H9 (cell line): ENCODE measurements at regions not wholly inside any gene's neighbourhood (a gene's known extent, or its start where the extent isn't known, plus 50 kb on each side); places are given as distances from the start of the nearest gene placed in this dataset.

Source experiments
- DNase-seq: peaks from one replicate; pipeline ENCODE4 v3.0.0-alpha.2; 2017
- H2AFZ ChIP-seq: one replicate; pipeline ENCODE4 v1.6.1; 2013; ENCODE audit warnings: mild to moderate bottlenecking, low read length, control low read depth, moderate library complexity
- H2AK5ac ChIP-seq: 2 replicates; pipeline ENCODE4 v1.6.1; 2013; ENCODE audit warnings: low read length, control low read depth, mixed read lengths; ENCODE audit not compliant: insufficient read length
- H2BK120ac ChIP-seq: one replicate; pipeline ENCODE4 v1.6.1; 2013; ENCODE audit warnings: low read depth, mild to moderate bottlenecking, low read length, control low read depth, inconsistent platforms; ENCODE audit not compliant: poor library complexity, severe bottlenecking
- H2BK12ac ChIP-seq: 2 replicates; pipeline ENCODE4 v1.6.1; 2013; ENCODE audit warnings: low read length, control low read depth, mixed read lengths, low read depth; ENCODE audit not compliant: insufficient read length
- H2BK15ac ChIP-seq: 2 replicates; pipeline ENCODE4 v1.6.1; 2013; ENCODE audit warnings: low read depth, low read length, control low read depth
- H2BK20ac ChIP-seq: one replicate; pipeline ENCODE4 v1.6.1; 2013; ENCODE audit warnings: low read depth, mild to moderate bottlenecking, low read length, control low read depth, inconsistent platforms; ENCODE audit not compliant: poor library complexity, severe bottlenecking
- H2BK5ac ChIP-seq: 2 replicates; pipeline ENCODE4 v1.6.1; 2013; ENCODE audit warnings: low read length, control low read depth, mixed read lengths; ENCODE audit not compliant: insufficient read length
- H3K14ac ChIP-seq: 2 replicates; pipeline ENCODE4 v1.6.1; 2013; ENCODE audit warnings: low read length, control low read depth; ENCODE audit not compliant: insufficient read depth
- H3K18ac ChIP-seq: 2 replicates; pipeline ENCODE4 v1.6.1; 2013; ENCODE audit warnings: low read depth, mild to moderate bottlenecking, mixed read lengths, low read length, control low read depth; ENCODE audit not compliant: insufficient read length
- H3K23ac ChIP-seq: 2 replicates; pipeline ENCODE4 v1.6.1; 2013; ENCODE audit warnings: low read length, control low read depth, mixed read lengths, low read depth; ENCODE audit not compliant: insufficient read length
- H3K23me2 ChIP-seq: 2 replicates; pipeline ENCODE4 v1.6.1; 2013; ENCODE audit warnings: low read depth, mild to moderate bottlenecking, mixed read lengths, low read length, control low read depth; ENCODE audit not compliant: insufficient read length, poor library complexity, severe bottlenecking
- H3K27ac ChIP-seq: 2 replicates; pipeline ENCODE4 v1.5.1; 2013; ENCODE audit warnings: low read length, control low read depth, mixed read lengths, low read depth; ENCODE audit not compliant: insufficient read length
- H3K27me3 ChIP-seq: 2 replicates; pipeline ENCODE4 v1.6.1; 2013; ENCODE audit warnings: low read length, control low read depth, inconsistent platforms; ENCODE audit not compliant: insufficient read depth
- H3K4ac ChIP-seq: 2 replicates; pipeline ENCODE4 v1.6.1; 2013; ENCODE audit warnings: low read depth, mild to moderate bottlenecking, control low read depth, inconsistent platforms, low read length, moderate library complexity
- H3K4me1 ChIP-seq: 2 replicates; pipeline ENCODE4 v1.6.1; 2013; ENCODE audit warnings: low read length, control low read depth, inconsistent platforms; ENCODE audit not compliant: insufficient read depth
- H3K4me2 ChIP-seq: 2 replicates; pipeline ENCODE4 v1.6.1; 2013; ENCODE audit warnings: low read length, control low read depth, mixed read lengths; ENCODE audit not compliant: insufficient read length, insufficient read depth
- H3K56ac ChIP-seq: 2 replicates; pipeline ENCODE4 v1.6.1; 2013; ENCODE audit warnings: low read depth, mild to moderate bottlenecking, mixed read lengths, low read length, control low read depth; ENCODE audit not compliant: insufficient read length
- H3K79me1 ChIP-seq: 2 replicates; pipeline ENCODE4 v1.6.1; 2013; ENCODE audit warnings: low read depth, mild to moderate bottlenecking, moderate library complexity, low read length, control low read depth, inconsistent platforms; ENCODE audit not compliant: insufficient read depth, poor library complexity, severe bottlenecking
- H3K79me2 ChIP-seq: 2 replicates; pipeline ENCODE4 v1.6.1; 2013; ENCODE audit warnings: low read length, control low read depth, inconsistent platforms; ENCODE audit not compliant: insufficient read depth
- H3K9ac ChIP-seq: 2 replicates; pipeline ENCODE4 v1.6.1; 2013; ENCODE audit warnings: low read length, control low read depth, mixed read lengths; ENCODE audit not compliant: insufficient read length; ENCODE audit errors: extremely low read depth
- H3K9me3 ChIP-seq: one replicate; pipeline ENCODE4 v1.6.1; 2013; ENCODE audit warnings: low read depth, low read length, inconsistent platforms; ENCODE audit not compliant: control insufficient read depth
- H3T11ph ChIP-seq: one replicate; pipeline ENCODE4 v1.6.1; 2013; ENCODE audit warnings: mild to moderate bottlenecking, low read length, control low read depth, inconsistent platforms
- H4K20me1 ChIP-seq: one replicate; pipeline ENCODE4 v1.6.1; 2013; ENCODE audit not compliant: control insufficient read depth, insufficient read length, insufficient read depth
- H4K5ac ChIP-seq: 2 replicates; pipeline ENCODE4 v1.6.1; 2013; ENCODE audit warnings: low read depth, mild to moderate bottlenecking, mixed read lengths, low read length, control low read depth; ENCODE audit not compliant: insufficient read length
- H4K8ac ChIP-seq: replicated peaks from 2 replicates; pipeline ENCODE4 v1.6.1; 2013; ENCODE audit warnings: low read length, control low read depth, mixed read lengths, low read depth; ENCODE audit not compliant: insufficient read length
- H4K91ac ChIP-seq: 2 replicates; pipeline ENCODE4 v1.6.1; 2013; ENCODE audit warnings: low read depth, mild to moderate bottlenecking, moderate library complexity, mixed read lengths, low read length, control low read depth; ENCODE audit not compliant: insufficient read length
- H3K27ac Mint-ChIP-seq, 3 experiments: 2 replicates in 2 of 3; 3 replicates in 1 of 3; pipeline ENCODE4 v1.8.0; 2020 to 2021; ENCODE audit warnings: mixed read lengths in 3 of 3, mild to moderate bottlenecking in 1 of 3, moderate library complexity in 1 of 3
- H3K27me3 Mint-ChIP-seq: 2 replicates; pipeline ENCODE4 v1.8.0; 2021; ENCODE audit warnings: low read depth, mild to moderate bottlenecking, moderate library complexity, mixed read lengths
- H3K36me3 Mint-ChIP-seq, 3 experiments: 2 replicates in 2 of 3; 3 replicates in 1 of 3; pipeline ENCODE4 v1.8.0; 2020 to 2021; ENCODE audit warnings: low read depth in 3 of 3, mixed read lengths in 3 of 3; ENCODE audit not compliant: insufficient read depth in 1 of 3
- H3K4me1 Mint-ChIP-seq, 2 experiments: 2 replicates each; pipeline ENCODE4 v1.8.0; 2020; ENCODE audit warnings: mixed read lengths in 2 of 2
- H3K4me3 Mint-ChIP-seq, 2 experiments: 2 replicates in 1 of 2; 3 replicates in 1 of 2; pipeline ENCODE4 v1.8.0; 2020 to 2021; ENCODE audit warnings: mild to moderate bottlenecking in 2 of 2, mixed read lengths in 2 of 2, moderate library complexity in 1 of 2
- H3K9me3 Mint-ChIP-seq, 2 experiments: 2 replicates in 1 of 2; 3 replicates in 1 of 2; pipeline ENCODE4 v1.8.0; 2020; ENCODE audit warnings: mild to moderate bottlenecking in 2 of 2, mixed read lengths in 2 of 2, moderate library complexity in 1 of 2
- WGBS: extraction: QIAGEN DNeasy Blood & Tissue Kit; methylation state at CpG from one replicate; pipeline ENCODE4 v1.1.7; 2013; ENCODE audit warnings: missing lambda C conversion rate, low lambda C conversion rate, mixed read lengths; ENCODE audit not compliant: insufficient read length; ENCODE audit errors: extremely low coverage; 5-methylcytosine and 5-hydroxymethylcytosine counted together
- TF ChIP-seq, protein P1 (sequence below): fragments of 200-600 bp; sonication (generic); conservative IDR thresholded peaks from 3 replicates; pipeline ENCODE4 v1.8.0; 2021; ENCODE audit warnings: antibody characterized with exemption, mild to moderate bottlenecking

- Histone ChIP-seq H3K27ac (no peak overlapping the region), H3K79me1 (no peaks in the 10 kb centered on the region), H3T11ph (no peak overlapping the region), H4K91ac (no peak overlapping the region), H2AK5ac (no peak overlapping the region), H4K5ac (no peak overlapping the region), H4K8ac (no peak overlapping the region), H2AFZ (no peak overlapping the region), H2BK5ac (no peak overlapping the region), H3K23ac (no peak overlapping the region), H4K20me1 (no peaks in the 10 kb centered on the region), H2BK120ac (no peak overlapping the region), H2BK20ac (no peak overlapping the region), H2BK15ac (no peak overlapping the region), H3K9ac (no peak overlapping the region), H3K79me2 (no peaks in the 10 kb centered on the region), H3K9me3 (no peaks in the 10 kb centered on the region), H3K27me3 (no peaks in the 10 kb centered on the region), H3K4ac (no peak overlapping the region), H3K4me1 (no peaks in the 10 kb centered on the region), H2BK12ac (no peak overlapping the region), H3K4me2 (no peak overlapping the region), H3K23me2 (no peaks in the 10 kb centered on the region), H3K14ac (no peak overlapping the region), H3K18ac (no peak overlapping the region), H3K56ac (no peak overlapping the region)
- Mint-ChIP-seq H3K9me3 (no peaks in the 10 kb centered on the region; a peak in 1 of 5 replicates), H3K4me3 (no peak overlapping the region), H3K27ac (no peak overlapping the region), H3K36me3 (no peaks in the 10 kb centered on the region), H3K4me1 (peaks cover 6 to 9% of the 10 kb centered on the region in 2 experiments; a peak in 3 of 4 replicates), H3K27me3 (peaks cover 14% of the 10 kb centered on the region)
- WGBS: no CpG with 5 or more reads among the region's 6 CpGs
- DNase-seq: peak; percentile 9
- TF ChIP-seq, protein P1, sequence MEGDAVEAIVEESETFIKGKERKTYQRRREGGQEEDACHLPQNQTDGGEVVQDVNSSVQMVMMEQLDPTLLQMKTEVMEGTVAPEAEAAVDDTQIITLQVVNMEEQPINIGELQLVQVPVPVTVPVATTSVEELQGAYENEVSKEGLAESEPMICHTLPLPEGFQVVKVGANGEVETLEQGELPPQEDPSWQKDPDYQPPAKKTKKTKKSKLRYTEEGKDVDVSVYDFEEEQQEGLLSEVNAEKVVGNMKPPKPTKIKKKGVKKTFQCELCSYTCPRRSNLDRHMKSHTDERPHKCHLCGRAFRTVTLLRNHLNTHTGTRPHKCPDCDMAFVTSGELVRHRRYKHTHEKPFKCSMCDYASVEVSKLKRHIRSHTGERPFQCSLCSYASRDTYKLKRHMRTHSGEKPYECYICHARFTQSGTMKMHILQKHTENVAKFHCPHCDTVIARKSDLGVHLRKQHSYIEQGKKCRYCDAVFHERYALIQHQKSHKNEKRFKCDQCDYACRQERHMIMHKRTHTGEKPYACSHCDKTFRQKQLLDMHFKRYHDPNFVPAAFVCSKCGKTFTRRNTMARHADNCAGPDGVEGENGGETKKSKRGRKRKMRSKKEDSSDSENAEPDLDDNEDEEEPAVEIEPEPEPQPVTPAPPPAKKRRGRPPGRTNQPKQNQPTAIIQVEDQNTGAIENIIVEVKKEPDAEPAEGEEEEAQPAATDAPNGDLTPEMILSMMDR: no peak
Observed at GRCh38 chr5:174177531-174177930, 132.0 kb downstream of the NSG2 start.
